Hepatocyte (in vitro differentiated cells): ENCODE measurements at regions not wholly inside any gene's neighbourhood (a gene's known extent, or its start where the extent isn't known, plus 50 kb on each side); places are given as distances from the start of the nearest gene placed in this dataset.
"Not testable (repeated sequence)": the region's sequence is repeated elsewhere in the genome, so short reads cannot be mapped to it uniquely, and the experiment has no call there.

Source experiments
- EZH2phosphoT487 ChIP-seq: fragments of 200-600 bp; sonication (generic); IDR thresholded peaks from one replicate; pipeline ENCODE4 v1.6.1; 2018; ENCODE audit warnings: antibody characterized with exemption, mild to moderate bottlenecking, low read depth, moderate library complexity; ENCODE audit not compliant: unreplicated experiment, severe bottlenecking
- TF ChIP-seq, protein P1 (sequence below): fragments of 200-600 bp; sonication (generic); IDR thresholded peaks from 2 replicates; pipeline ENCODE4 v1.5.1; 2016; ENCODE audit warnings: antibody characterized with exemption, mild to moderate bottlenecking; ENCODE audit not compliant: poor library complexity

DNA sequence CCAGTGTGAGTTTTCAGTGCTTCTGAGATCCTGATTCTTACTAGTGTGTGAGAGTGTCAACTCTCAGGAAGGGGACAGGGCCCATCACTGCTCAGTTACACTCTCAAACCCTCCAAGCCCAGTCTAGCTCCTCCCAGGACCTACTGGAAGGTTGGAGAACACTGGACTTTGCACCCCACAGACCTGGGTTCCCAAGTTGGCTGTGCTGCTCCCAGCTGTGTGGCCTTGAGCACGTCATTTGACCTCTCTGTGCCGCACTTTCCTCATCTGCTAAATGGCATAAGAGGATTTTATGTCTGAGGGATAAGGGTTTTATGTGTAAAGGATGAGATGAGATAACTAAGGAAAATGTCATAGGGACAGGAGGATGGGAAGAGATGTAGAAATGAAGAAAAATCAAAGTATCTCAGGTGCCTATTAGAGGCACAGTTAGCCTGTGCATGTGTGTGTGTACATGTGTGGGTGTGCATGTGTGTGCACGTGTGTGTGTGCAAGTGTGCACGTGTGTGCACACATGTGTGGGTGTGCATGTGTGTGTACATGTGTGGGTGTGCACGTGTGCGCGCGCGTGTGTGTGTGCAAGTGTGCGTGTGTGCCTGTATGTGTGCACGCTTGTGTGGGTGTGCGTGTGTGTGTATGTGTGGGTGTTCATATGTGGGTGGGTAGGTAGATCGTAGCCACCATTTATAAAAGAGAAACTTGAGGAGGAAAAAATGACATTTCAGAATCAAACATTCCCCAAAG, 108.0 kb upstream of the GRK3 start:
- TF ChIP-seq, protein P1, sequence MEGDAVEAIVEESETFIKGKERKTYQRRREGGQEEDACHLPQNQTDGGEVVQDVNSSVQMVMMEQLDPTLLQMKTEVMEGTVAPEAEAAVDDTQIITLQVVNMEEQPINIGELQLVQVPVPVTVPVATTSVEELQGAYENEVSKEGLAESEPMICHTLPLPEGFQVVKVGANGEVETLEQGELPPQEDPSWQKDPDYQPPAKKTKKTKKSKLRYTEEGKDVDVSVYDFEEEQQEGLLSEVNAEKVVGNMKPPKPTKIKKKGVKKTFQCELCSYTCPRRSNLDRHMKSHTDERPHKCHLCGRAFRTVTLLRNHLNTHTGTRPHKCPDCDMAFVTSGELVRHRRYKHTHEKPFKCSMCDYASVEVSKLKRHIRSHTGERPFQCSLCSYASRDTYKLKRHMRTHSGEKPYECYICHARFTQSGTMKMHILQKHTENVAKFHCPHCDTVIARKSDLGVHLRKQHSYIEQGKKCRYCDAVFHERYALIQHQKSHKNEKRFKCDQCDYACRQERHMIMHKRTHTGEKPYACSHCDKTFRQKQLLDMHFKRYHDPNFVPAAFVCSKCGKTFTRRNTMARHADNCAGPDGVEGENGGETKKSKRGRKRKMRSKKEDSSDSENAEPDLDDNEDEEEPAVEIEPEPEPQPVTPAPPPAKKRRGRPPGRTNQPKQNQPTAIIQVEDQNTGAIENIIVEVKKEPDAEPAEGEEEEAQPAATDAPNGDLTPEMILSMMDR, result not testable (repeated sequence)
- TF ChIP-seq EZH2phosphoT487, result not testable (repeated sequence)
